CD4-positive, alpha-beta T cell (primary cell): ENCODE measurements at regions not wholly inside any gene's neighbourhood (a gene's known extent, or its start where the extent isn't known, plus 50 kb on each side); places are given as distances from the start of the nearest gene placed in this dataset.

Source experiments
- ATAC-seq: fragments of 200-7000 bp; cut with Tn5 transposase; one replicate; pipeline ENCODE4 v1.10.0; 2022; ENCODE audit warnings: mild to moderate bottlenecking; ENCODE audit not compliant: poor library complexity
- CTCF ChIA-PET: fragments of 350-600 bp; sonication (Branson Sonifier 250); formaldehyde crosslinking; loops from one replicate; lab custom pipeline; 2021; ENCODE audit warnings: antibody characterized with exemption, inconsistent platforms; lab: Charles Lee
- POLR2A ChIA-PET: fragments of 350-600 bp; sonication (Branson Sonifier 250); formaldehyde crosslinking; loops from one replicate; lab custom pipeline; 2021; ENCODE audit warnings: antibody characterized with exemption, inconsistent platforms; lab: Charles Lee
- DNase-seq, 14 experiments: peaks; one replicate each; pipeline ENCODE4 v3.0.0-alpha.2; 2013 to 2020; ENCODE audit warnings: mixed read lengths in 2 of 14
- H3K27ac ChIP-seq, 2 donors: one replicate each; pipeline versions ENCODE4 v1.5.1 to v1.7.0; 2013; ENCODE audit warnings: low read length in 2 of 2, low read depth in 1 of 2, mild to moderate bottlenecking in 1 of 2
- H3K27me3 ChIP-seq, 2 experiments: 1 replicate in 1 of 2; 2 replicates in 1 of 2; pipeline versions ENCODE4 v1.6.1 to v1.7.0; 2013; ENCODE audit warnings: low read length in 2 of 2, control low read depth in 1 of 2, mild to moderate bottlenecking in 1 of 2, moderate library complexity in 1 of 2; ENCODE audit not compliant: insufficient read depth in 2 of 2, control insufficient read depth in 1 of 2
- H3K36me3 ChIP-seq: one replicate; pipeline ENCODE4 v1.6.1; 2013; ENCODE audit warnings: low read length, control low read depth; ENCODE audit not compliant: insufficient read depth
- H3K4me1 ChIP-seq: one replicate; pipeline ENCODE4 v1.6.1; 2013; ENCODE audit warnings: low read length, control low read depth; ENCODE audit not compliant: insufficient read depth
- H3K4me3 ChIP-seq: one replicate; pipeline ENCODE4 v1.5.1; 2013; ENCODE audit warnings: mild to moderate bottlenecking, low read length, moderate library complexity
- H3K9me3 ChIP-seq, 2 experiments: 1 replicate in 1 of 2; 2 replicates in 1 of 2; pipeline versions ENCODE4 v1.6.1 to v1.7.0; 2013; ENCODE audit warnings: low read length in 2 of 2, mild to moderate bottlenecking in 2 of 2, control low read depth in 1 of 2, moderate library complexity in 1 of 2; ENCODE audit not compliant: control insufficient read depth in 1 of 2, insufficient read depth in 1 of 2
- H3K27ac Mint-ChIP-seq: one replicate; pipeline ENCODE4 v1.8.0; 2020; ENCODE audit warnings: mixed read lengths
- H3K27me3 Mint-ChIP-seq: one replicate; pipeline ENCODE4 v1.8.0; 2021; ENCODE audit warnings: mixed read lengths
- H3K36me3 Mint-ChIP-seq: one replicate; pipeline ENCODE4 v1.8.0; 2021; ENCODE audit warnings: low read depth, mixed read lengths
- H3K4me1 Mint-ChIP-seq: one replicate; pipeline ENCODE4 v1.8.0; 2021; ENCODE audit warnings: low read depth, mixed read lengths
- H3K4me3 Mint-ChIP-seq: one replicate; pipeline ENCODE4 v1.8.0; 2020; ENCODE audit warnings: mild to moderate bottlenecking, mixed read lengths
- H3K9me3 Mint-ChIP-seq: one replicate; pipeline ENCODE4 v1.8.0; 2020; ENCODE audit warnings: mixed read lengths
- CTCF ChIP-seq: fragments of 200-600 bp; IDR thresholded peaks from one replicate; pipeline ENCODE4 v1.8.0; 2022; ENCODE audit warnings: antibody characterized with exemption, mild to moderate bottlenecking
- intact Hi-C, 2 experiments: fragments of 100-400 bp; cut with DNase I in 1 of 2; cut with micrococcal nuclease in 1 of 2; formaldehyde crosslinking; loops; one replicate each; pipeline versions ENCODE4 v1.15.1 to v1.9.0; 2023 to 2025; cut with DNase I, micrococcal nuclease

- ChIA-PET CTCF (interaction anchor here (0.6 kb wide), 1 partner anchor 63 kb away, joined by 3 read pairs; no protein-coding TSS in a partner anchor), POLR2A (no interaction called here)
- H3K27me3 ChIP-seq, result no peaks in the 10 kb centered on the region
- H3K36me3 ChIP-seq, result no peaks in the 10 kb centered on the region
- DNase-seq, result no peak
- no peak overlapping the region for H3K4me3 ChIP-seq
- H3K27ac ChIP-seq, result no peak overlapping the region
- ATAC-seq, result no peak
- H3K9me3 ChIP-seq, result no peaks in the 10 kb centered on the region
- TF ChIP-seq CTCF, result no peak
- no peaks in the 10 kb centered on the region for H3K4me1 ChIP-seq
- intact Hi-C loops, result no loop called here
- no peak overlapping the region for H3K27ac Mint-ChIP-seq
- no peaks in the 10 kb centered on the region for H3K9me3 Mint-ChIP-seq
- peaks cover 21% of the 10 kb centered on the region for H3K27me3 Mint-ChIP-seq
- no peak overlapping the region for H3K4me3 Mint-ChIP-seq
- no peaks in the 10 kb centered on the region for H3K36me3 Mint-ChIP-seq
- H3K4me1 Mint-ChIP-seq, result no peaks in the 10 kb centered on the region
Measured at GRCh38 chr9:27664121-27664779, 91.0 kb upstream of the C9orf72 start.

GRCh38 chr9:27665136-27665535 is 91.9 kb upstream of the C9orf72 start:
- Histone ChIP-seq H3K4me3 (no peak overlapping the region), H3K27me3 (no peaks in the 10 kb centered on the region), H3K9me3 (no peaks in the 10 kb centered on the region), H3K4me1 (no peaks in the 10 kb centered on the region), H3K36me3 (no peaks in the 10 kb centered on the region), H3K27ac (no peak overlapping the region)
- Mint-ChIP-seq H3K4me3 (no peak overlapping the region), H3K9me3 (no peaks in the 10 kb centered on the region), H3K27me3 (peaks cover 21% of the 10 kb centered on the region), H3K27ac (no peak overlapping the region), H3K4me1 (no peaks in the 10 kb centered on the region), H3K36me3 (no peaks in the 10 kb centered on the region)
- ATAC-seq, result no peak
- no peak for DNase-seq
- CTCF ChIA-PET, result no interaction called here
- TF ChIP-seq CTCF, result no peak
- intact Hi-C loops, result no loop called here
- POLR2A ChIA-PET, result no interaction called here

- Histone ChIP-seq H3K27me3 (no peaks in the 10 kb centered on the region), H3K9me3 (no peaks in the 10 kb centered on the region), H3K27ac (no peak overlapping the region), H3K4me1 (no peaks in the 10 kb centered on the region), H3K4me3 (no peak overlapping the region), H3K36me3 (no peaks in the 10 kb centered on the region)
- no peaks in the 10 kb centered on the region for H3K36me3 Mint-ChIP-seq
- POLR2A ChIA-PET, result no interaction called here
- H3K9me3 Mint-ChIP-seq, result no peaks in the 10 kb centered on the region
- H3K27ac Mint-ChIP-seq, result no peak overlapping the region
- no peak for DNase-seq
- intact Hi-C loops, result no loop called here
- peaks cover 21% of the 10 kb centered on the region for H3K27me3 Mint-ChIP-seq
- CTCF ChIA-PET, result no interaction called here
- no peak overlapping the region for H3K4me3 Mint-ChIP-seq
- no peaks in the 10 kb centered on the region for H3K4me1 Mint-ChIP-seq
- TF ChIP-seq CTCF, result no peak
- ATAC-seq, result no peak
Measured at GRCh38 chr9:27668280-27668679, 95.0 kb upstream of the C9orf72 start.
